HCT116 (cell line): ENCODE measurements at regions not wholly inside any gene's neighbourhood (a gene's known extent, or its start where the extent isn't known, plus 50 kb on each side); places are given as distances from the start of the nearest gene placed in this dataset.

Source experiments
- ATAC-seq: fragments of 200-7000 bp; cut with Tn5 transposase; 2 replicates; pipeline ENCODE4 v1.9.1; 2020; ENCODE audit warnings: mild to moderate bottlenecking, moderate library complexity
- BruUV-seq: library from RNA; stranded (reverse); fragments of 400-500 nt; replicated peaks from 2 replicates; lab custom pipeline; 2021; lab: Mats Ljungman, UMichigan
- CTCF ChIA-PET: fragments of 300-600 bp; sonication (Branson Sonifier 250); formaldehyde crosslinking; loops from one replicate; lab custom pipeline; 2021; ENCODE audit warnings: antibody characterized with exemption; lab: Charles Lee
- POLR2A ChIA-PET: fragments of 300-600, 350-600 bp; sonication (Branson Sonifier 250); formaldehyde crosslinking; loops from one replicate; lab custom pipeline; 2021; ENCODE audit warnings: antibody characterized with exemption; lab: Charles Lee
- RAD21 ChIA-PET, 2 experiments: fragments of 300-600 bp; sonication (Branson Sonifier 250); formaldehyde crosslinking; loops; one replicate each; lab custom pipeline; 2023; ENCODE audit warnings: low total read pairs in 2 of 2; ENCODE audit not compliant: uncharacterized antibody in 2 of 2, unreplicated experiment in 2 of 2, low non-redundant PET in 1 of 2; lab: Charles Lee
- DNase-seq: peaks from one replicate; pipeline ENCODE4 v3.0.0-alpha.2; 2010; ENCODE audit warnings: low read depth, low spot score
- H2AFZ ChIP-seq: fragments of 200-600 bp; shearing (Covaris generic), sonication (generic); 2 replicates; pipeline ENCODE4 v1.6.1; 2017; ENCODE audit warnings: low read depth, mixed run types, mixed read lengths, antibody characterized with exemption, low read length; ENCODE audit not compliant: poor library complexity, severe bottlenecking
- H3K27ac ChIP-seq: 2 replicates; pipeline ENCODE4 v1.5.1; 2012; ENCODE audit warnings: low read depth, low read length
- H3K27me3 ChIP-seq: fragments of 200-600 bp; sonication (generic); 2 replicates; pipeline ENCODE4 v1.6.1; 2016; ENCODE audit warnings: mixed run types, low read length, mixed read lengths; ENCODE audit not compliant: insufficient read depth
- H3K36me3 ChIP-seq, 2 experiments: fragments of 200-500 bp in 1 of 2; fragments of 200-600 bp in 1 of 2; sonication (Bioruptor generic) in 1 of 2; sonication (generic) in 1 of 2; 2 replicates each; pipeline versions ENCODE4 v1.5.1 to v1.6.1; 2014 to 2016; ENCODE audit warnings: low read length in 2 of 2, inconsistent platforms in 1 of 2, mixed read lengths in 1 of 2, mixed run types in 1 of 2; ENCODE audit not compliant: insufficient read depth in 2 of 2, control insufficient read depth in 1 of 2
- H3K4me1 ChIP-seq, 2 experiments: fragments of 200-600 bp in 1 of 2; sonication (generic) in 1 of 2; 2 replicates each; pipeline versions ENCODE4 v1.5.1 to v1.6.1; 2012 to 2017; ENCODE audit warnings: low read length in 2 of 2, inconsistent platforms in 1 of 2, mild to moderate bottlenecking in 1 of 2, mixed read lengths in 1 of 2, mixed run types in 1 of 2, moderate library complexity in 1 of 2; ENCODE audit not compliant: insufficient read depth in 2 of 2, control insufficient read depth in 1 of 2
- H3K4me2 ChIP-seq: fragments of 200-600 bp; sonication (generic); 2 replicates; pipeline ENCODE4 v1.6.1; 2017; ENCODE audit warnings: mixed run types, low read length, mixed read lengths
- H3K4me3 ChIP-seq, 2 experiments: fragments of 200-600 bp in 1 of 2; sonication (generic) in 1 of 2; replicated peaks in 1 of 2; 2 replicates each; pipeline ENCODE4 v1.5.1; 2011 to 2016; ENCODE audit warnings: low read length in 2 of 2, control low read depth in 1 of 2, low read depth in 1 of 2, mild to moderate bottlenecking in 1 of 2, mixed read lengths in 1 of 2, mixed run types in 1 of 2
- H3K79me2 ChIP-seq: fragments of 200-600 bp; sonication (generic); 2 replicates; pipeline ENCODE4 v1.6.1; 2017; ENCODE audit warnings: mild to moderate bottlenecking, mixed run types, low read length, moderate library complexity, mixed read lengths; ENCODE audit not compliant: insufficient read depth
- H3K9ac ChIP-seq: fragments of 200-600 bp; sonication (generic); 2 replicates; pipeline ENCODE4 v1.6.1; 2016; ENCODE audit warnings: low read length, mixed read lengths
- H3K9me2 ChIP-seq: fragments of 200-600 bp; sonication (generic), shearing (Covaris generic); 2 replicates; pipeline ENCODE4 v1.6.1; 2017; ENCODE audit warnings: mixed run types, mild to moderate bottlenecking, moderate library complexity; ENCODE audit not compliant: insufficient read depth
- H3K9me3 ChIP-seq, 2 experiments: fragments of 200-500 bp in 1 of 2; fragments of 200-600 bp in 1 of 2; sonication (Bioruptor generic) in 1 of 2; sonication (generic) in 1 of 2; 2 replicates each; pipeline ENCODE4 v1.6.1; 2014 to 2017; ENCODE audit warnings: low read length in 2 of 2, mixed read lengths in 2 of 2, inconsistent platforms in 1 of 2, low read depth in 1 of 2, mild to moderate bottlenecking in 1 of 2, mixed run types in 1 of 2, moderate library complexity in 1 of 2; ENCODE audit not compliant: control insufficient read depth in 1 of 2, insufficient read depth in 1 of 2
- H4K20me1 ChIP-seq: fragments of 200-600 bp; sonication (generic), shearing (Covaris generic); 2 replicates; pipeline ENCODE4 v1.6.1; 2017; ENCODE audit warnings: mixed run types, mild to moderate bottlenecking, moderate library complexity; ENCODE audit not compliant: insufficient read depth
- ATF3 ChIP-seq: IDR thresholded peaks from 2 replicates; pipeline ENCODE4 v1.6.1; 2012
- CBX3 ChIP-seq: IDR thresholded peaks from 2 replicates; pipeline ENCODE4 v1.6.1; 2012; ENCODE audit warnings: low read depth
- EGR1 ChIP-seq: IDR thresholded peaks from 2 replicates; pipeline ENCODE4 v1.6.1; 2012; ENCODE audit warnings: low read depth
- ELF1 ChIP-seq: IDR thresholded peaks from 2 replicates; pipeline ENCODE4 v1.6.1; 2012; ENCODE audit warnings: low read depth, borderline replicate concordance
- EZH2 ChIP-seq: fragments of 200-600 bp; sonication (generic); IDR thresholded peaks from 2 replicates; pipeline ENCODE4 v1.6.1; 2017; ENCODE audit warnings: antibody characterized with exemption, mixed run types
- EZH2phosphoT487 ChIP-seq: fragments of 200-600 bp; IDR thresholded peaks from 2 replicates; pipeline ENCODE4 v1.6.1; 2018; ENCODE audit warnings: antibody characterized with exemption, borderline replicate concordance
- FOSL1 ChIP-seq: IDR thresholded peaks from 2 replicates; pipeline ENCODE4 v1.6.1; 2012; ENCODE audit warnings: low read depth
- JUND ChIP-seq: IDR thresholded peaks from 2 replicates; pipeline ENCODE4 v1.6.1; 2012
- POLR2A ChIP-seq: IDR thresholded peaks from 2 replicates; pipeline ENCODE4 v1.7.0; 2011; ENCODE audit warnings: borderline replicate concordance; ENCODE audit not compliant: insufficient read depth, insufficient read length; ENCODE audit errors: extremely low read depth
- POLR2AphosphoS5 ChIP-seq: IDR thresholded peaks from 2 replicates; pipeline ENCODE4 v1.6.1; 2011; ENCODE audit warnings: mild to moderate bottlenecking, low read depth, low read length, moderate library complexity
- SIN3A ChIP-seq: IDR thresholded peaks from 2 replicates; pipeline ENCODE4 v1.6.1; 2012; ENCODE audit warnings: low read depth
- SP1 ChIP-seq: IDR thresholded peaks from 2 replicates; pipeline ENCODE4 v1.6.1; 2012; ENCODE audit warnings: low read depth
- TCF7L2 ChIP-seq: IDR thresholded peaks from 2 replicates; pipeline ENCODE4 v1.7.0; 2011; ENCODE audit warnings: borderline replicate concordance, inconsistent platforms; ENCODE audit not compliant: insufficient read depth, insufficient read length; ENCODE audit errors: extremely low read depth
- YY1 ChIP-seq: IDR thresholded peaks from 2 replicates; pipeline ENCODE4 v1.6.1; 2011; ENCODE audit warnings: low read length, low read depth, moderate library complexity, mild to moderate bottlenecking; ENCODE audit not compliant: insufficient replicate concordance; ENCODE audit errors: extremely low read depth
- ZFX ChIP-seq: fragments of 450-650 bp; IDR thresholded peaks from 2 replicates; pipeline ENCODE4 v1.6.1; 2017
- ZNF274 ChIP-seq: fragments of 200-500 bp; sonication (Bioruptor generic); IDR thresholded peaks from 2 replicates; pipeline ENCODE4 v1.6.1; 2014; ENCODE audit warnings: mild to moderate bottlenecking, low read depth, low read length, inconsistent platforms
- intact Hi-C: fragments of 100-400 bp; cut with micrococcal nuclease; formaldehyde crosslinking; loops from 2 replicates; pipeline ENCODE4 v1.10.0; 2022
- TF ChIP-seq, protein P1 (sequence below), 3 experiments: fragments of 200-600 bp in 1 of 3; sonication (generic) in 1 of 3; IDR thresholded peaks in 2 of 3; conservative IDR thresholded peaks in 1 of 3; 2 replicates each; pipeline ENCODE4 v1.5.1; 2012 to 2017; ENCODE audit warnings: low read depth in 2 of 3, low read length in 2 of 3, antibody characterized with exemption in 1 of 3, borderline replicate concordance in 1 of 3, control low read depth in 1 of 3, mild to moderate bottlenecking in 1 of 3, mixed read lengths in 1 of 3, mixed run types in 1 of 3, moderate library complexity in 1 of 3; ENCODE audit not compliant: insufficient read depth in 1 of 3
- TF ChIP-seq, protein P2 (sequence below): IDR thresholded peaks from 2 replicates; pipeline ENCODE4 v1.6.1; 2012; ENCODE audit warnings: low read depth
- TF ChIP-seq, protein P3 (sequence below): IDR thresholded peaks from 2 replicates; pipeline ENCODE4 v1.6.1; 2011; ENCODE audit warnings: mild to moderate bottlenecking, low read length, moderate library complexity; ENCODE audit not compliant: insufficient replicate concordance; ENCODE audit errors: extremely low read depth
- TF ChIP-seq, protein P4 (sequence below): IDR thresholded peaks from 2 replicates; pipeline ENCODE4 v1.6.1; 2012

DNA sequence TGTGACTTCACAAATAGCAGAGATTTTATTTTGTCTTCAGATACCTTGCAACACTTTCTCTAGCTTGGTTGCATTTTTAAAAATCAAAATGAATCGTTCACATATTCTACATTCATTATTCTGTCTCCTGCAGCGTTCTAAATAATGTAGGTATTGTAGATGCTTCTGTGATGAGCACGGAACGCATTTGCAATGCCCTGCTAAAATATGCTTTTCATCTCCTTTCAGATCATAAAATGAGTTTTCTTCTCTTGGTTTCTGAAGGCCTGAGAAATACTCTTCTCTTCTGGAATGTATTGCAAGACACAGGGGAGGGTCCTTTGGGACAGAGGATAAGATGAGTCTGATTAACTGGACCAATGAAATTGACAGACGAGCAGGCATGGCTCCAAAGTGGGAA is 390.7 kb downstream of the PREX1 start:
- Histone ChIP-seq H3K27ac (no peak overlapping the region), H3K4me2 (no peak overlapping the region), H3K9ac (no peak overlapping the region), H2AFZ (no peak overlapping the region), H3K79me2 (no peaks in the 10 kb centered on the region), H4K20me1 (no peaks in the 10 kb centered on the region), H3K4me1 (no peaks in the 10 kb centered on the region), H3K4me3 (no peak overlapping the region), H3K27me3 (peaks cover 6% of the 10 kb centered on the region; the same call in 1 of the 2 replicates), H3K36me3 (no peaks in the 10 kb centered on the region), H3K9me3 (no peaks in the 10 kb centered on the region), H3K9me2 (no peaks in the 10 kb centered on the region)
- intact Hi-C loops = no loop called here
- ATAC-seq = no peak
- DNase-seq = no peak
- no TSS peak for BruUV-seq
- TF ChIP-seq, protein P1, sequence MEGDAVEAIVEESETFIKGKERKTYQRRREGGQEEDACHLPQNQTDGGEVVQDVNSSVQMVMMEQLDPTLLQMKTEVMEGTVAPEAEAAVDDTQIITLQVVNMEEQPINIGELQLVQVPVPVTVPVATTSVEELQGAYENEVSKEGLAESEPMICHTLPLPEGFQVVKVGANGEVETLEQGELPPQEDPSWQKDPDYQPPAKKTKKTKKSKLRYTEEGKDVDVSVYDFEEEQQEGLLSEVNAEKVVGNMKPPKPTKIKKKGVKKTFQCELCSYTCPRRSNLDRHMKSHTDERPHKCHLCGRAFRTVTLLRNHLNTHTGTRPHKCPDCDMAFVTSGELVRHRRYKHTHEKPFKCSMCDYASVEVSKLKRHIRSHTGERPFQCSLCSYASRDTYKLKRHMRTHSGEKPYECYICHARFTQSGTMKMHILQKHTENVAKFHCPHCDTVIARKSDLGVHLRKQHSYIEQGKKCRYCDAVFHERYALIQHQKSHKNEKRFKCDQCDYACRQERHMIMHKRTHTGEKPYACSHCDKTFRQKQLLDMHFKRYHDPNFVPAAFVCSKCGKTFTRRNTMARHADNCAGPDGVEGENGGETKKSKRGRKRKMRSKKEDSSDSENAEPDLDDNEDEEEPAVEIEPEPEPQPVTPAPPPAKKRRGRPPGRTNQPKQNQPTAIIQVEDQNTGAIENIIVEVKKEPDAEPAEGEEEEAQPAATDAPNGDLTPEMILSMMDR (IDR thresholded peaks at IDR 0.05 in 2 of 3, conservative IDR thresholded peaks at IDR 0.05 in 1 of 3; ENCODE audit: borderline replicate concordance in 1 of 3, insufficient read depth in 1 of 3, low read depth in 2 of 3, low read length in 2 of 3) = no peak
- TF ChIP-seq EZH2phosphoT487 (no peak), ZFX (no peak), SIN3A (no peak), ZNF274 (no peak), POLR2AphosphoS5 (no peak), POLR2A (no peak), SP1 (no peak), EZH2 (no peak), JUND (no peak), FOSL1 (no peak), ELF1 (no peak), ATF3 (no peak), CBX3 (no peak), EGR1 (no peak), TCF7L2 (no peak), YY1 (no peak)
- TF ChIP-seq, protein P2, sequence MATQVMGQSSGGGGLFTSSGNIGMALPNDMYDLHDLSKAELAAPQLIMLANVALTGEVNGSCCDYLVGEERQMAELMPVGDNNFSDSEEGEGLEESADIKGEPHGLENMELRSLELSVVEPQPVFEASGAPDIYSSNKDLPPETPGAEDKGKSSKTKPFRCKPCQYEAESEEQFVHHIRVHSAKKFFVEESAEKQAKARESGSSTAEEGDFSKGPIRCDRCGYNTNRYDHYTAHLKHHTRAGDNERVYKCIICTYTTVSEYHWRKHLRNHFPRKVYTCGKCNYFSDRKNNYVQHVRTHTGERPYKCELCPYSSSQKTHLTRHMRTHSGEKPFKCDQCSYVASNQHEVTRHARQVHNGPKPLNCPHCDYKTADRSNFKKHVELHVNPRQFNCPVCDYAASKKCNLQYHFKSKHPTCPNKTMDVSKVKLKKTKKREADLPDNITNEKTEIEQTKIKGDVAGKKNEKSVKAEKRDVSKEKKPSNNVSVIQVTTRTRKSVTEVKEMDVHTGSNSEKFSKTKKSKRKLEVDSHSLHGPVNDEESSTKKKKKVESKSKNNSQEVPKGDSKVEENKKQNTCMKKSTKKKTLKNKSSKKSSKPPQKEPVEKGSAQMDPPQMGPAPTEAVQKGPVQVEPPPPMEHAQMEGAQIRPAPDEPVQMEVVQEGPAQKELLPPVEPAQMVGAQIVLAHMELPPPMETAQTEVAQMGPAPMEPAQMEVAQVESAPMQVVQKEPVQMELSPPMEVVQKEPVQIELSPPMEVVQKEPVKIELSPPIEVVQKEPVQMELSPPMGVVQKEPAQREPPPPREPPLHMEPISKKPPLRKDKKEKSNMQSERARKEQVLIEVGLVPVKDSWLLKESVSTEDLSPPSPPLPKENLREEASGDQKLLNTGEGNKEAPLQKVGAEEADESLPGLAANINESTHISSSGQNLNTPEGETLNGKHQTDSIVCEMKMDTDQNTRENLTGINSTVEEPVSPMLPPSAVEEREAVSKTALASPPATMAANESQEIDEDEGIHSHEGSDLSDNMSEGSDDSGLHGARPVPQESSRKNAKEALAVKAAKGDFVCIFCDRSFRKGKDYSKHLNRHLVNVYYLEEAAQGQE = no peak
- TF ChIP-seq, protein P3, sequence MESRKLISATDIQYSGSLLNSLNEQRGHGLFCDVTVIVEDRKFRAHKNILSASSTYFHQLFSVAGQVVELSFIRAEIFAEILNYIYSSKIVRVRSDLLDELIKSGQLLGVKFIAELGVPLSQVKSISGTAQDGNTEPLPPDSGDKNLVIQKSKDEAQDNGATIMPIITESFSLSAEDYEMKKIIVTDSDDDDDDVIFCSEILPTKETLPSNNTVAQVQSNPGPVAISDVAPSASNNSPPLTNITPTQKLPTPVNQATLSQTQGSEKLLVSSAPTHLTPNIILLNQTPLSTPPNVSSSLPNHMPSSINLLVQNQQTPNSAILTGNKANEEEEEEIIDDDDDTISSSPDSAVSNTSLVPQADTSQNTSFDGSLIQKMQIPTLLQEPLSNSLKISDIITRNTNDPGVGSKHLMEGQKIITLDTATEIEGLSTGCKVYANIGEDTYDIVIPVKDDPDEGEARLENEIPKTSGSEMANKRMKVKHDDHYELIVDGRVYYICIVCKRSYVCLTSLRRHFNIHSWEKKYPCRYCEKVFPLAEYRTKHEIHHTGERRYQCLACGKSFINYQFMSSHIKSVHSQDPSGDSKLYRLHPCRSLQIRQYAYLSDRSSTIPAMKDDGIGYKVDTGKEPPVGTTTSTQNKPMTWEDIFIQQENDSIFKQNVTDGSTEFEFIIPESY = no peak
- TF ChIP-seq, protein P4, sequence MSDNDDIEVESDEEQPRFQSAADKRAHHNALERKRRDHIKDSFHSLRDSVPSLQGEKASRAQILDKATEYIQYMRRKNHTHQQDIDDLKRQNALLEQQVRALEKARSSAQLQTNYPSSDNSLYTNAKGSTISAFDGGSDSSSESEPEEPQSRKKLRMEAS = no peak
- ChIA-PET CTCF (no interaction called here), POLR2A (no interaction called here), RAD21 (no interaction called here)
